Hepatocyte (in vitro differentiated cells): ENCODE measurements at regions not wholly inside any gene's neighbourhood (a gene's known extent, or its start where the extent isn't known, plus 50 kb on each side); places are given as distances from the start of the nearest gene placed in this dataset.

ENCODE experiments used
- DNase-seq: peaks from one replicate; pipeline ENCODE4 v3.0.0-alpha.2; 2016; ENCODE audit warnings: low spot score
- H2AFZ ChIP-seq: fragments of 200-600 bp; sonication (generic); 2 replicates; pipeline ENCODE4 v1.6.0; 2016; ENCODE audit warnings: antibody characterized with exemption, mild to moderate bottlenecking
- H3K27ac ChIP-seq: fragments of 200-600 bp; sonication (generic); 2 replicates; pipeline ENCODE4 v1.5.1; 2016; ENCODE audit warnings: mild to moderate bottlenecking
- H3K27me3 ChIP-seq: fragments of 200-600 bp; sonication (generic); 2 replicates; pipeline ENCODE4 v1.6.1; 2016
- H3K36me3 ChIP-seq: fragments of 200-600 bp; sonication (generic); replicated peaks from 2 replicates; pipeline ENCODE4 v1.5.1; 2016; ENCODE audit warnings: low read depth; ENCODE audit not compliant: insufficient read depth
- H3K4me1 ChIP-seq: fragments of 200-600 bp; sonication (generic); 2 replicates; pipeline ENCODE4 v1.5.1; 2016; ENCODE audit warnings: mild to moderate bottlenecking, moderate library complexity; ENCODE audit not compliant: insufficient read depth
- H3K4me2 ChIP-seq: fragments of 200-600 bp; sonication (generic); 2 replicates; pipeline ENCODE4 v1.6.0; 2016
- H3K4me3 ChIP-seq: fragments of 200-600 bp; sonication (generic); 2 replicates; pipeline ENCODE4 v1.5.1; 2016; ENCODE audit warnings: mild to moderate bottlenecking
- H3K79me2 ChIP-seq: fragments of 200-600 bp; sonication (generic); 2 replicates; pipeline ENCODE4 v1.6.0; 2017; ENCODE audit warnings: mild to moderate bottlenecking
- H3K9me2 ChIP-seq: fragments of 200-600 bp; sonication (generic); replicated peaks from 2 replicates; pipeline ENCODE4 v1.6.0; 2017; ENCODE audit warnings: mild to moderate bottlenecking; ENCODE audit not compliant: insufficient read depth
- H3K9me3 ChIP-seq: fragments of 200-600 bp; sonication (generic); 2 replicates; pipeline ENCODE4 v1.5.1; 2016; ENCODE audit warnings: low read depth, mild to moderate bottlenecking
- H4K20me1 ChIP-seq: fragments of 200-600 bp; sonication (generic); 2 replicates; pipeline ENCODE4 v1.6.0; 2016; ENCODE audit warnings: mild to moderate bottlenecking; ENCODE audit not compliant: insufficient read depth, poor library complexity, severe bottlenecking
- EZH2 ChIP-seq: fragments of 200-600 bp; sonication (generic); IDR thresholded peaks from 2 replicates; pipeline ENCODE4 v1.6.1; 2016; ENCODE audit warnings: antibody characterized with exemption, mild to moderate bottlenecking, borderline replicate concordance
- EZH2phosphoT487 ChIP-seq: fragments of 200-600 bp; sonication (generic); IDR thresholded peaks from one replicate; pipeline ENCODE4 v1.6.1; 2018; ENCODE audit warnings: antibody characterized with exemption, mild to moderate bottlenecking, low read depth, moderate library complexity; ENCODE audit not compliant: unreplicated experiment, severe bottlenecking
- WGBS: methylation state at CpG from one replicate; pipeline ENCODE4 v1.1.6; 2016; ENCODE audit warnings: low lambda C conversion rate; ENCODE audit errors: missing lambda C conversion rate; 5-methylcytosine and 5-hydroxymethylcytosine counted together
- TF ChIP-seq, protein P1 (sequence below): fragments of 200-600 bp; sonication (generic); IDR thresholded peaks from 2 replicates; pipeline ENCODE4 v1.5.1; 2016; ENCODE audit warnings: antibody characterized with exemption, mild to moderate bottlenecking; ENCODE audit not compliant: poor library complexity

GRCh38 chr21:25243808-25244207 is 363.5 kb downstream of the MRPL39 start:
- no peaks in the 10 kb centered on the region for H3K9me2 ChIP-seq
- H3K4me1 ChIP-seq: no peaks in the 10 kb centered on the region
- no peaks in the 10 kb centered on the region for H3K79me2 ChIP-seq
- DNase-seq: no peak
- H3K27me3 ChIP-seq: no peaks in the 10 kb centered on the region
- H2AFZ ChIP-seq: no peak overlapping the region
- WGBS: 62% methylated on average over 7 of the region's 7 CpGs
- H3K4me2 ChIP-seq: no peak overlapping the region
- H3K36me3 ChIP-seq: no peaks in the 10 kb centered on the region
- no peaks in the 10 kb centered on the region for H3K9me3 ChIP-seq
- H3K27ac ChIP-seq: no peak overlapping the region
- TF ChIP-seq EZH2 (no peak), EZH2phosphoT487 (no peak)
- TF ChIP-seq, protein P1, sequence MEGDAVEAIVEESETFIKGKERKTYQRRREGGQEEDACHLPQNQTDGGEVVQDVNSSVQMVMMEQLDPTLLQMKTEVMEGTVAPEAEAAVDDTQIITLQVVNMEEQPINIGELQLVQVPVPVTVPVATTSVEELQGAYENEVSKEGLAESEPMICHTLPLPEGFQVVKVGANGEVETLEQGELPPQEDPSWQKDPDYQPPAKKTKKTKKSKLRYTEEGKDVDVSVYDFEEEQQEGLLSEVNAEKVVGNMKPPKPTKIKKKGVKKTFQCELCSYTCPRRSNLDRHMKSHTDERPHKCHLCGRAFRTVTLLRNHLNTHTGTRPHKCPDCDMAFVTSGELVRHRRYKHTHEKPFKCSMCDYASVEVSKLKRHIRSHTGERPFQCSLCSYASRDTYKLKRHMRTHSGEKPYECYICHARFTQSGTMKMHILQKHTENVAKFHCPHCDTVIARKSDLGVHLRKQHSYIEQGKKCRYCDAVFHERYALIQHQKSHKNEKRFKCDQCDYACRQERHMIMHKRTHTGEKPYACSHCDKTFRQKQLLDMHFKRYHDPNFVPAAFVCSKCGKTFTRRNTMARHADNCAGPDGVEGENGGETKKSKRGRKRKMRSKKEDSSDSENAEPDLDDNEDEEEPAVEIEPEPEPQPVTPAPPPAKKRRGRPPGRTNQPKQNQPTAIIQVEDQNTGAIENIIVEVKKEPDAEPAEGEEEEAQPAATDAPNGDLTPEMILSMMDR: no peak
- no peaks in the 10 kb centered on the region for H4K20me1 ChIP-seq
- no peak overlapping the region for H3K4me3 ChIP-seq

GRCh38 chr21:25240974-25241373 is 366.3 kb downstream of the MRPL39 start:
- no peak for DNase-seq
- Histone ChIP-seq H4K20me1 (no peaks in the 10 kb centered on the region), H3K4me2 (no peak overlapping the region), H3K79me2 (no peaks in the 10 kb centered on the region), H3K4me1 (no peaks in the 10 kb centered on the region), H3K9me3 (no peaks in the 10 kb centered on the region), H3K27ac (no peak overlapping the region), H3K27me3 (no peaks in the 10 kb centered on the region), H3K36me3 (no peaks in the 10 kb centered on the region), H3K9me2 (no peaks in the 10 kb centered on the region), H3K4me3 (no peak overlapping the region), H2AFZ (no peak overlapping the region)
- TF ChIP-seq EZH2phosphoT487 (no peak), EZH2 (no peak)
- TF ChIP-seq, protein P1: no peak
- 70% methylated on average over 1 of the region's 1 CpG for WGBS

GRCh38 chr21:25234857-25235801 is 372.2 kb downstream of the MRPL39 start:
- no peak overlapping the region for H2AFZ ChIP-seq
- H3K9me2 ChIP-seq: no peaks in the 10 kb centered on the region
- DNase-seq: no peak
- no peaks in the 10 kb centered on the region for H3K79me2 ChIP-seq
- H3K36me3 ChIP-seq: no peaks in the 10 kb centered on the region
- no peaks in the 10 kb centered on the region for H4K20me1 ChIP-seq
- no peaks in the 10 kb centered on the region for H3K4me1 ChIP-seq
- TF ChIP-seq, protein P1: no peak
- no peak overlapping the region for H3K4me2 ChIP-seq
- H3K9me3 ChIP-seq: no peaks in the 10 kb centered on the region
- WGBS: 72% methylated on average over 4 of the region's 4 CpGs
- no peak overlapping the region for H3K27ac ChIP-seq
- H3K4me3 ChIP-seq: no peak overlapping the region
- H3K27me3 ChIP-seq: no peaks in the 10 kb centered on the region

DNA sequence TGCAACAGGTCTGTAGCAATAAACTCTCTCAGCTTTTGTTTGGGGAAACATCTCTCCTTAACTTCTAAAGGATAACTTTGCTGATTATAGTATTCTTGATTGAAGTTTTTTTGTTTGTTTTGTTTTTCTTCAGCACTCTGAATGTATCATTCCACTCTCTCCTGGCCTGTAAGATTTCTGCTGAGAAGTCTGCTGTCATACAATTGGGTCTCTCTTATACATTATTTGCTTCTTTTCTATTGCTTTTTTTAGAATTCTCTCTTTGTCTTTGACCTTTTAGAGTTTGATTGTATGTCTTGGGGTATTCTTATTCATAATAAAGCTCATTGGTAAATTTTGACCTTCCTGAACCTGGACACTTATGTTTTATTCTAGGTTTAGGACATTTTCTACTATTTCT is 386.3 kb downstream of the MRPL39 start:
- TF ChIP-seq, protein P1: no peak
- TF ChIP-seq EZH2 (no peak), EZH2phosphoT487 (no peak)

More for the DNA sequence above, 386.3 kb downstream of the MRPL39 start:
- DNase-seq: no peak
- Histone ChIP-seq H4K20me1 (no peaks in the 10 kb centered on the region), H3K4me2 (no peak overlapping the region), H3K4me1 (no peaks in the 10 kb centered on the region), H3K9me3 (no peaks in the 10 kb centered on the region), H3K36me3 (no peaks in the 10 kb centered on the region), H2AFZ (no peak overlapping the region), H3K9me2 (no peaks in the 10 kb centered on the region), H3K4me3 (no peak overlapping the region), H3K27me3 (no peaks in the 10 kb centered on the region), H3K79me2 (no peaks in the 10 kb centered on the region), H3K27ac (no peak overlapping the region)
